ENCODE measurements at regions not wholly inside any gene's neighbourhood (a gene's known extent, or its start where the extent isn't known, plus 50 kb on each side); places are given as distances from the start of the nearest gene placed in this dataset.
"Not testable (repeated sequence)": the region's sequence is repeated elsewhere in the genome, so short reads cannot be mapped to it uniquely, and the experiment has no call there.

GRCh38 chr6:19554356-19555225, 282.6 kb upstream of the ID4 start:
- Mint-ChIP-seq H3K27me3 (no peaks in the 10 kb centered on the region), H3K27ac (no peak overlapping the region), H3K9me3 (peaks cover 4% of the 10 kb centered on the region), H3K4me1 (ENCODE audit: low read depth) (no peaks in the 10 kb centered on the region), H3K4me3 (no peak overlapping the region), H3K36me3 (ENCODE audit: low read depth) (no peaks in the 10 kb centered on the region)
- DNase-seq = no peak

- Mint-ChIP-seq H3K36me3 (ENCODE audit: low read depth) (no peaks in the 10 kb centered on the region), H3K4me1 (ENCODE audit: low read depth) (no peaks in the 10 kb centered on the region), H3K9me3 (peaks cover 10% of the 10 kb centered on the region), H3K27me3 (no peaks in the 10 kb centered on the region), H3K4me3 (no peak overlapping the region), H3K27ac (no peak overlapping the region)
- DNase-seq = no peak
Measured at GRCh38 chr6:19557191-19557590, 280.0 kb upstream of the ID4 start.

GRCh38 chr6:19558201-19558600, 279.0 kb upstream of the ID4 start:
- no peak for DNase-seq
- Mint-ChIP-seq H3K4me1 (ENCODE audit: low read depth) (no peaks in the 10 kb centered on the region), H3K36me3 (ENCODE audit: low read depth) (no peaks in the 10 kb centered on the region), H3K27ac (no peak overlapping the region), H3K27me3 (no peaks in the 10 kb centered on the region), H3K9me3 (peaks cover 10% of the 10 kb centered on the region), H3K4me3 (no peak overlapping the region)

GRCh38 chr6:19558934-19559333, 278.2 kb upstream of the ID4 start:
- Mint-ChIP-seq H3K27me3 (no peaks in the 10 kb centered on the region), H3K36me3 (ENCODE audit: low read depth) (no peaks in the 10 kb centered on the region), H3K9me3 (peaks cover 10% of the 10 kb centered on the region), H3K4me3 (no peak overlapping the region), H3K4me1 (ENCODE audit: low read depth) (no peaks in the 10 kb centered on the region), H3K27ac (no peak overlapping the region)
- no peak for DNase-seq

GRCh38 chr6:19562468-19562867, 274.7 kb upstream of the ID4 start:
- Mint-ChIP-seq H3K4me3 (no peak overlapping the region), H3K9me3 (peaks cover 12% of the 10 kb centered on the region), H3K27me3 (no peaks in the 10 kb centered on the region), H3K36me3 (ENCODE audit: low read depth) (no peaks in the 10 kb centered on the region), H3K27ac (no peak overlapping the region), H3K4me1 (ENCODE audit: low read depth) (no peaks in the 10 kb centered on the region)
- DNase-seq = no peak

GRCh38 chr6:19569563-19569962, 267.6 kb upstream of the ID4 start:
- no peak overlapping the region for H3K4me3 Mint-ChIP-seq
- no peaks in the 10 kb centered on the region for H3K27me3 Mint-ChIP-seq
- DNase-seq = no peak
- H3K36me3 Mint-ChIP-seq (ENCODE audit: low read depth) = no peaks in the 10 kb centered on the region
- H3K4me1 Mint-ChIP-seq (ENCODE audit: low read depth) = no peaks in the 10 kb centered on the region
- H3K27ac Mint-ChIP-seq = no peak overlapping the region
- peaks cover 4% of the 10 kb centered on the region for H3K9me3 Mint-ChIP-seq

- H3K4me3 Mint-ChIP-seq = no peak overlapping the region
- no peaks in the 10 kb centered on the region for H3K27me3 Mint-ChIP-seq
- H3K36me3 Mint-ChIP-seq (ENCODE audit: low read depth) = no peaks in the 10 kb centered on the region
- H3K27ac Mint-ChIP-seq = no peak overlapping the region
- H3K9me3 Mint-ChIP-seq = peaks cover under 1% of the 10 kb centered on the region
- no peak for DNase-seq
- no peaks in the 10 kb centered on the region for H3K4me1 Mint-ChIP-seq (ENCODE audit: low read depth)
Measured at GRCh38 chr6:19571176-19571575, 266.0 kb upstream of the ID4 start.

- Mint-ChIP-seq H3K4me1 (ENCODE audit: low read depth) (no peaks in the 10 kb centered on the region), H3K27me3 (no peaks in the 10 kb centered on the region), H3K27ac (no peak overlapping the region), H3K4me3 (no peak overlapping the region), H3K9me3 (peaks cover 10% of the 10 kb centered on the region), H3K36me3 (ENCODE audit: low read depth) (no peaks in the 10 kb centered on the region)
- no peak for DNase-seq
Measured at GRCh38 chr6:19578481-19578880, 258.7 kb upstream of the ID4 start.

- not testable (repeated sequence) for H3K36me3 Mint-ChIP-seq (ENCODE audit: low read depth); H3K9me3 Mint-ChIP-seq; H3K4me3 Mint-ChIP-seq; H3K27ac Mint-ChIP-seq; H3K27me3 Mint-ChIP-seq; DNase-seq; H3K4me1 Mint-ChIP-seq (ENCODE audit: low read depth)
Measured at GRCh38 chr6:19584207-19584606, 253.0 kb upstream of the ID4 start.

GRCh38 chr6:19587238-19587942, 249.8 kb upstream of the ID4 start:
- Mint-ChIP-seq H3K36me3 (ENCODE audit: low read depth) (no peaks in the 10 kb centered on the region), H3K4me1 (ENCODE audit: low read depth) (no peaks in the 10 kb centered on the region), H3K4me3 (no peak overlapping the region), H3K27ac (no peak overlapping the region), H3K27me3 (no peaks in the 10 kb centered on the region), H3K9me3 (peaks cover 2% of the 10 kb centered on the region)
- no peak for DNase-seq

- no peak for DNase-seq
- Mint-ChIP-seq H3K27me3 (no peaks in the 10 kb centered on the region), H3K9me3 (no peaks in the 10 kb centered on the region), H3K4me3 (no peak overlapping the region), H3K27ac (no peak overlapping the region), H3K4me1 (ENCODE audit: low read depth) (no peaks in the 10 kb centered on the region), H3K36me3 (ENCODE audit: low read depth) (no peaks in the 10 kb centered on the region)
Measured at GRCh38 chr6:19590501-19591131, 246.6 kb upstream of the ID4 start.

- Mint-ChIP-seq H3K27me3 (no peaks in the 10 kb centered on the region), H3K4me1 (ENCODE audit: low read depth) (no peaks in the 10 kb centered on the region), H3K27ac (no peak overlapping the region), H3K36me3 (ENCODE audit: low read depth) (no peaks in the 10 kb centered on the region), H3K4me3 (no peak overlapping the region), H3K9me3 (no peaks in the 10 kb centered on the region)
- no peak for DNase-seq
Measured at GRCh38 chr6:19597809-19598320, 239.3 kb upstream of the ID4 start.

GRCh38 chr6:19599796-19600464, 237.2 kb upstream of the ID4 start:
- Mint-ChIP-seq H3K4me1 (ENCODE audit: low read depth) (no peaks in the 10 kb centered on the region), H3K27me3 (no peaks in the 10 kb centered on the region), H3K27ac (no peak overlapping the region), H3K9me3 (peaks cover 4% of the 10 kb centered on the region), H3K4me3 (no peak overlapping the region), H3K36me3 (ENCODE audit: low read depth) (no peaks in the 10 kb centered on the region)
- DNase-seq = no peak

- Mint-ChIP-seq H3K9me3 (peaks cover 4% of the 10 kb centered on the region), H3K27ac (no peak overlapping the region), H3K4me3 (no peak overlapping the region), H3K4me1 (ENCODE audit: low read depth) (no peaks in the 10 kb centered on the region), H3K36me3 (ENCODE audit: low read depth) (no peaks in the 10 kb centered on the region), H3K27me3 (no peaks in the 10 kb centered on the region)
- DNase-seq = no peak
Measured at GRCh38 chr6:19602434-19603013, 234.6 kb upstream of the ID4 start.
